Right lobe of liver (tissue), 4 donors: ENCODE measurements at regions not wholly inside any gene's neighbourhood (a gene's known extent, or its start where the extent isn't known, plus 50 kb on each side); places are given as distances from the start of the nearest gene placed in this dataset.

ENCODE experiments used
- CTCF ChIP-seq, 4 donors: fragments of 200-600 bp in 3 of 4; fragments of 450-650 bp in 1 of 4; IDR thresholded peaks; one replicate each; pipeline versions ENCODE4 v1.5.1 to v1.8.0; 2016 to 2022; ENCODE audit warnings: antibody characterized with exemption in 4 of 4, mild to moderate bottlenecking in 2 of 4
- POLR2A ChIP-seq: fragments of 450-650 bp; IDR thresholded peaks from one replicate; pipeline ENCODE4 v1.6.1; 2017; ENCODE audit warnings: antibody characterized with exemption, mild to moderate bottlenecking
- donor health status: DM: no; HTN: no; CAD: no.
- donor health status: DM: no; HTN: no; CAD: no.
- donor health status: DM: no; HTN: yes; CAD: no.

DNA sequence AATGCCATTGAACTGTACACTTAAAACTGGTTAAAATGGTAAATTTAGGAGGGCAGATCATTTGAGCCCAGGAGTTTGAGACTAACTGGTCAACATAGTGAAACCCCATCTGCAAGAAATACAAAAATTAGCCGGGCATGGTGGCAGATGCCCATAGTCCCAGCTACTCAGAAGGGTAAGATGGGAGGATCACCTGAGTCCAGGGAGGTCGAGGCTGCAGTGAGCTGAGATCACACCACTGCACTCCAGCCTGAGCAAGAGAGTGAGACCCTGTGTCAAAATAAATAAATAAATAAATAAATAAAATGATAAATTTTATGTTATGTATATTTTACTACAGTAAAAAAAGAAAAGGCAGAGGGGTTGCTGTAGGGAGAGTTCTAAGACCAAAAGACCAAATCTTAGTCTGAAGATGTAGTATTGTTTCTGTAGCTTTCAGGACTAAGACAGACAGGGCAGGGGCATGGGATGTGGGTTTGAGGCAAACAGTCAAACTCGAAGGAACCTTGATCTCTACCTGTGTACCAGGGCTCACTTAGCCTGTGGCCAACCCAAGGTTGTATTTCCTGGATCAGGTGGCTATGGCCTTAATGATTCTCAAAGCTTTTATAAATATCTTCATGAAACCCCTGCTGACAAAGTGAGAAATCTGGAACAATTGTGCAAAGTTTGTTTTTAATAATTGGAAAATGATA is 316.7 kb downstream of the CYRIA start:
- no peak for TF ChIP-seq POLR2A
- TF ChIP-seq CTCF (IDR thresholded peaks at IDR 0.05) = no peak
